H1 (cell line): ENCODE measurements at regions not wholly inside any gene's neighbourhood (a gene's known extent, or its start where the extent isn't known, plus 50 kb on each side); places are given as distances from the start of the nearest gene placed in this dataset.

Experiments used
- CTCF ChIA-PET: fragments of 300-600 bp; sonication (Branson Sonifier 250); formaldehyde crosslinking; loops from one replicate; lab custom pipeline; 2021; ENCODE audit not compliant: partially characterized antibody; lab: Charles Lee
- POLR2A ChIA-PET: fragments of 300-600 bp; sonication (Branson Sonifier 250); formaldehyde crosslinking; loops from one replicate; lab custom pipeline; 2021; ENCODE audit warnings: inconsistent platforms; ENCODE audit not compliant: partially characterized antibody; lab: Charles Lee
- DNase-seq, 2 experiments: peaks; one replicate each; pipeline versions ENCODE4 v3.0.0 to v3.0.0-alpha.2; 2010 to 2022; ENCODE audit warnings: low spot score in 2 of 2, low read depth in 1 of 2, mixed read lengths in 1 of 2
- FAIRE-seq: peaks from 2 replicates; lab custom pipeline; 2011; peaks lifted over from hg19 to GRCh38; lab: Jason Lieb, UNC
- H2AFZ ChIP-seq: 2 replicates; pipeline ENCODE4 v1.8.1; 2012; ENCODE audit warnings: low read length, inconsistent platforms
- H2AK5ac ChIP-seq: 2 replicates; pipeline ENCODE4 v1.6.1; 2013; ENCODE audit warnings: low read depth, low read length
- H2BK120ac ChIP-seq: replicated peaks from 2 replicates; pipeline ENCODE3; 2013; ENCODE audit warnings: low read depth, low read length, inconsistent platforms
- H2BK12ac ChIP-seq: 2 replicates; pipeline ENCODE4 v1.6.1; 2013; ENCODE audit warnings: low read depth, low read length
- H2BK15ac ChIP-seq: 2 replicates; pipeline ENCODE4 v1.6.1; 2013; ENCODE audit warnings: low read length
- H2BK20ac ChIP-seq: 2 replicates; pipeline ENCODE4 v1.6.1; 2013; ENCODE audit warnings: low read length
- H2BK5ac ChIP-seq: 2 replicates; pipeline ENCODE4 v1.6.1; 2013; ENCODE audit warnings: low read depth, low read length
- H3K14ac ChIP-seq: 2 replicates; pipeline ENCODE4 v1.6.1; 2013; ENCODE audit warnings: inconsistent platforms; ENCODE audit not compliant: insufficient read length
- H3K18ac ChIP-seq: 2 replicates; pipeline ENCODE4 v1.6.1; 2013; ENCODE audit warnings: low read length; ENCODE audit errors: extremely low read depth
- H3K23ac ChIP-seq: 2 replicates; pipeline ENCODE4 v1.6.1; 2013; ENCODE audit warnings: inconsistent platforms; ENCODE audit not compliant: insufficient read length
- H3K23me2 ChIP-seq: 2 replicates; pipeline ENCODE4 v1.6.1; 2013; ENCODE audit warnings: low read depth, low read length
- H3K27ac ChIP-seq: 2 replicates; pipeline ENCODE4 v1.6.1; 2011; ENCODE audit warnings: low read depth, low read length, inconsistent platforms
- H3K27me3 ChIP-seq, 4 experiments: replicated peaks in 1 of 4; 1 replicate in 1 of 4; 2 replicates in 3 of 4; pipeline versions ENCODE4 v1.6.1 to v1.8.1; 2011 to 2013; ENCODE audit warnings: low read length in 3 of 4, mild to moderate bottlenecking in 3 of 4, inconsistent platforms in 2 of 4, mixed read lengths in 2 of 4, moderate library complexity in 1 of 4; ENCODE audit not compliant: control insufficient read depth in 3 of 4, insufficient read depth in 3 of 4; ENCODE audit errors: extremely low read depth in 1 of 4
- H3K36me3 ChIP-seq, 4 experiments: 2 replicates each; pipeline versions ENCODE4 v1.6.1 to v1.8.1; 2011 to 2013; ENCODE audit warnings: mild to moderate bottlenecking in 4 of 4, low read length in 3 of 4, moderate library complexity in 2 of 4, control low read depth in 1 of 4, inconsistent platforms in 1 of 4; ENCODE audit not compliant: insufficient read depth in 4 of 4, control insufficient read depth in 2 of 4
- H3K4ac ChIP-seq: replicated peaks from 2 replicates; pipeline ENCODE3; 2013; ENCODE audit warnings: low read length, low read depth, mixed read lengths, inconsistent platforms; ENCODE audit not compliant: insufficient read length
- H3K4me1 ChIP-seq, 4 experiments: replicated peaks in 1 of 4; 1 replicate in 1 of 4; 2 replicates in 3 of 4; pipeline versions ENCODE4 v1.6.1 to v1.8.1; 2011 to 2013; ENCODE audit warnings: low read length in 3 of 4, inconsistent platforms in 2 of 4, mixed read lengths in 1 of 4; ENCODE audit not compliant: insufficient read depth in 4 of 4, control insufficient read depth in 3 of 4
- H3K4me2 ChIP-seq, 2 experiments: 2 replicates each; pipeline versions ENCODE4 v1.6.1 to v1.8.1; 2011 to 2013; ENCODE audit warnings: low read depth in 2 of 2, low read length in 2 of 2, control low read depth in 1 of 2, inconsistent platforms in 1 of 2, mild to moderate bottlenecking in 1 of 2; ENCODE audit not compliant: insufficient read depth in 1 of 2
- H3K4me3 ChIP-seq, 4 experiments: fragments of 200-600, 300-600 bp in 1 of 4; sonication (generic), shearing (Covaris generic), sonication (Bioruptor Twin) in 1 of 4; 2 replicates each; pipeline versions ENCODE4 v1.5.1 to v1.8.1; 2011 to 2016; ENCODE audit warnings: low read length in 4 of 4, low read depth in 3 of 4, control low read depth in 2 of 4, inconsistent platforms in 2 of 4, mild to moderate bottlenecking in 2 of 4, mixed read lengths in 1 of 4, moderate library complexity in 1 of 4; ENCODE audit not compliant: insufficient read depth in 2 of 4; ENCODE audit errors: extremely low read depth in 1 of 4
- H3K56ac ChIP-seq: replicated peaks from 2 replicates; pipeline ENCODE3; 2013; ENCODE audit warnings: low read depth, mild to moderate bottlenecking, mixed read lengths, low read length, inconsistent platforms; ENCODE audit not compliant: insufficient read length
- H3K79me1 ChIP-seq: 2 replicates; pipeline ENCODE4 v1.6.1; 2013; ENCODE audit warnings: low read depth, low read length, control low read depth
- H3K79me2 ChIP-seq, 2 experiments: 2 replicates each; pipeline versions ENCODE4 v1.6.1 to v1.8.1; 2012 to 2013; ENCODE audit warnings: low read length in 2 of 2, mild to moderate bottlenecking in 2 of 2, inconsistent platforms in 1 of 2; ENCODE audit not compliant: insufficient read depth in 2 of 2, control insufficient read depth in 1 of 2
- H3K9ac ChIP-seq, 4 experiments: replicated peaks in 1 of 4; 1 replicate in 1 of 4; 2 replicates in 3 of 4; pipeline versions ENCODE4 v1.6.1 to v1.8.1; 2011 to 2013; ENCODE audit warnings: low read depth in 3 of 4, low read length in 3 of 4, control low read depth in 2 of 4, mild to moderate bottlenecking in 2 of 4, moderate library complexity in 2 of 4, inconsistent platforms in 1 of 4; ENCODE audit errors: extremely low read depth in 1 of 4
- H3K9me3 ChIP-seq, 2 experiments: 2 replicates each; pipeline versions ENCODE4 v1.6.1 to v1.8.1; 2012 to 2013; ENCODE audit warnings: mild to moderate bottlenecking in 2 of 2, moderate library complexity in 2 of 2, control low read depth in 1 of 2, inconsistent platforms in 1 of 2, low read depth in 1 of 2, low read length in 1 of 2, mixed read lengths in 1 of 2; ENCODE audit not compliant: insufficient read depth in 2 of 2
- H4K20me1 ChIP-seq, 2 experiments: replicated peaks in 1 of 2; 2 replicates each; pipeline versions ENCODE3 to v1.8.1; 2011 to 2013; ENCODE audit warnings: inconsistent platforms in 2 of 2, low read length in 2 of 2, mild to moderate bottlenecking in 1 of 2; ENCODE audit not compliant: insufficient read depth in 2 of 2, control insufficient read depth in 1 of 2
- H4K5ac ChIP-seq: 2 replicates; pipeline ENCODE4 v1.6.1; 2013; ENCODE audit warnings: low read length, low read depth, mixed read lengths, inconsistent platforms; ENCODE audit not compliant: insufficient read length
- H4K8ac ChIP-seq: 2 replicates; pipeline ENCODE4 v1.8.0; 2013; ENCODE audit warnings: mild to moderate bottlenecking, moderate library complexity, low read length, inconsistent platforms; ENCODE audit not compliant: insufficient read depth; ENCODE audit errors: extremely low read depth
- H4K91ac ChIP-seq: replicated peaks from 2 replicates; pipeline ENCODE3; 2013; ENCODE audit warnings: low read length, mixed read lengths, inconsistent platforms; ENCODE audit not compliant: insufficient read length
- CBX8 ChIP-seq: fragments of 300-800, 300-1000 bp; sonication (generic); IDR thresholded peaks from 2 replicates; pipeline ENCODE4 v1.7.1; 2016; ENCODE audit warnings: low read depth, low read length, borderline replicate concordance
- CHD1 ChIP-seq: IDR thresholded peaks from 2 replicates; pipeline ENCODE4 v1.6.1; 2012; ENCODE audit warnings: low read depth, low read length, improper control_type of control experiment
- CREB1 ChIP-seq: IDR thresholded peaks from 2 replicates; pipeline ENCODE4 v1.6.1; 2012; ENCODE audit warnings: inconsistent platforms
- CTBP2 ChIP-seq: IDR thresholded peaks from 2 replicates; pipeline ENCODE4 v1.7.0; 2011; ENCODE audit warnings: borderline replicate concordance, mild to moderate bottlenecking, moderate library complexity, mixed read lengths, low read length; ENCODE audit not compliant: insufficient read depth, insufficient read length
- FOSL1 ChIP-seq: IDR thresholded peaks from 2 replicates; pipeline ENCODE4 v1.6.1; 2011; ENCODE audit warnings: mild to moderate bottlenecking, low read depth, low read length, moderate library complexity; ENCODE audit not compliant: insufficient read depth
- HDAC2 ChIP-seq, 2 experiments: fragments of 300-600 bp in 1 of 2; sonication (generic) in 1 of 2; IDR thresholded peaks; 2 replicates each; pipeline ENCODE4 v1.6.1; 2011 to 2012; ENCODE audit warnings: low read depth in 2 of 2, low read length in 2 of 2, mild to moderate bottlenecking in 2 of 2, moderate library complexity in 2 of 2, borderline replicate concordance in 1 of 2, inconsistent platforms in 1 of 2
- POU5F1 ChIP-seq: IDR thresholded peaks from 2 replicates; pipeline ENCODE4 v1.6.1; 2011; ENCODE audit warnings: low read depth, mild to moderate bottlenecking, low read length, moderate library complexity
- SIN3A ChIP-seq, 2 experiments: IDR thresholded peaks in 1 of 2; conservative IDR thresholded peaks in 1 of 2; 2 replicates each; pipeline ENCODE4 v1.6.1; 2011 to 2012; ENCODE audit warnings: low read length in 2 of 2, improper control_type of control experiment in 1 of 2, low read depth in 1 of 2, mild to moderate bottlenecking in 1 of 2
- SP1 ChIP-seq: IDR thresholded peaks from 2 replicates; pipeline ENCODE4 v1.6.1; 2011; ENCODE audit warnings: low read depth, low read length
- SP2 ChIP-seq: IDR thresholded peaks from 2 replicates; pipeline ENCODE4 v1.6.1; 2012; ENCODE audit warnings: mild to moderate bottlenecking, low read length, inconsistent platforms
- TAF1 ChIP-seq: IDR thresholded peaks from 2 replicates; pipeline ENCODE4 v1.6.1; 2011; ENCODE audit warnings: mild to moderate bottlenecking, low read depth, low read length
- TEAD4 ChIP-seq: IDR thresholded peaks from 2 replicates; pipeline ENCODE4 v1.6.1; 2012; ENCODE audit warnings: low read depth, low read length, inconsistent platforms, mixed read lengths
- ZNF274 ChIP-seq: IDR thresholded peaks from 2 replicates; pipeline ENCODE4 v1.7.0; 2012; ENCODE audit warnings: low read length, borderline replicate concordance; ENCODE audit errors: extremely low read depth
- TF ChIP-seq, protein P1 (sequence below): IDR thresholded peaks from 2 replicates; pipeline ENCODE4 v1.6.1; 2012; ENCODE audit warnings: inconsistent platforms

DNA sequence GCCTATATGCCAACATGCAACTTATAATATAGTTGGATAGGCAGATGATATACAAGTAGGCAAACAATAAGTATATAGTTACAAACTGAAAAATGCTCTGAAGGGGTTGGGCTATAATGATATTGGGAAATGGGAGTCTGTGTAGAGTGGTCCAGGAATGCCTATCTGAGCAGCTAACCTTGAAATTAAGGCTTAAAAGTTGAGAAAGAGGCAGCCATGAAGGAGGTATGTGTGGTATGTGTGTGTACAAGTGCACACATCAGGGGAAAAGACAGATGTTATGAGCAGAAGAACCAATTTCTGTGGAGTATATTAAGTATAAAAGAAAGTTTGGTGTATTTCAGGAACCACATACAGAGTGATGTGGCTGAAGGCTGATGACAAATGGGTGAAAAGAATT is 154.9 kb upstream of the PAPPA start:
- Histone ChIP-seq H3K9ac (no peak overlapping the region), H3K23me2 (no peaks in the 10 kb centered on the region; the same call in 1 of the 2 replicates), H3K4me3 (no peak overlapping the region), H2BK12ac (no peak overlapping the region), H4K5ac (no peak overlapping the region), H3K14ac (no peak overlapping the region), H3K27me3 (peaks cover 0 to 1% (median 0%) of the 10 kb centered on the region in 4 experiments; a peak in 1 of 7 replicates), H2AK5ac (no peak overlapping the region), H2BK15ac (no peak overlapping the region), H3K4me2 (no peak overlapping the region), H2BK5ac (no peak overlapping the region), H3K56ac (no peak overlapping the region), H3K79me1 (no peaks in the 10 kb centered on the region), H4K20me1 (no peaks in the 10 kb centered on the region), H3K23ac (no peak overlapping the region), H3K4ac (no peak overlapping the region), H3K79me2 (no peaks in the 10 kb centered on the region), H4K91ac (no peak overlapping the region), H2AFZ (no peak overlapping the region), H3K18ac (no peak overlapping the region), H3K36me3 (no peaks in the 10 kb centered on the region), H3K27ac (no peak overlapping the region), H2BK20ac (no peak overlapping the region), H3K4me1 (no peaks in the 10 kb centered on the region), H4K8ac (no peak overlapping the region), H2BK120ac (no peak overlapping the region), H3K9me3 (no peaks in the 10 kb centered on the region)
- ChIA-PET POLR2A (no interaction called here), CTCF (interaction anchor here (1.2 to 3.6 kb wide), 4 partner anchors 13 to 367 kb away, joined by 3 to 19 read pairs (median 3); no protein-coding TSS in a partner anchor)
- FAIRE-seq, result no peak
- DNase-seq, result no peak
- TF ChIP-seq ZNF274 (no peak), SP2 (no peak), TAF1 (no peak), TEAD4 (no peak), SP1 (no peak), SIN3A (conservative IDR thresholded peaks at IDR 0.05 in 1 of 2, IDR thresholded peaks at IDR 0.05 in 1 of 2; ENCODE audit: low read depth in 1 of 2, low read length in 2 of 2) (no peak), CBX8 (no peak), HDAC2 (IDR thresholded peaks at IDR 0.05; ENCODE audit: borderline replicate concordance in 1 of 2, low read depth in 2 of 2, low read length in 2 of 2) (no peak), FOSL1 (no peak), CREB1 (no peak), CTBP2 (no peak), POU5F1 (no peak), CHD1 (no peak)
- TF ChIP-seq, protein P1, sequence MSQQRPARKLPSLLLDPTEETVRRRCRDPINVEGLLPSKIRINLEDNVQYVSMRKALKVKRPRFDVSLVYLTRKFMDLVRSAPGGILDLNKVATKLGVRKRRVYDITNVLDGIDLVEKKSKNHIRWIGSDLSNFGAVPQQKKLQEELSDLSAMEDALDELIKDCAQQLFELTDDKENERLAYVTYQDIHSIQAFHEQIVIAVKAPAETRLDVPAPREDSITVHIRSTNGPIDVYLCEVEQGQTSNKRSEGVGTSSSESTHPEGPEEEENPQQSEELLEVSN, result no peak
